HG03571 (cell line): ENCODE measurements at regions not wholly inside any gene's neighbourhood (a gene's known extent, or its start where the extent isn't known, plus 50 kb on each side); places are given as distances from the start of the nearest gene placed in this dataset.
A peak's percentile ranks its signal among the peaks of the same experiment; 100 is the strongest.
"Not testable (repeated sequence)": the region's sequence is repeated elsewhere in the genome, so short reads cannot be mapped to it uniquely, and the experiment has no call there.

Source experiments
- ATAC-seq: cut with Tn5 transposase; IDR thresholded peaks from one replicate; pipeline ENCODE4 v1.9.1; 2021; ENCODE audit not compliant: unreplicated experiment

DNA sequence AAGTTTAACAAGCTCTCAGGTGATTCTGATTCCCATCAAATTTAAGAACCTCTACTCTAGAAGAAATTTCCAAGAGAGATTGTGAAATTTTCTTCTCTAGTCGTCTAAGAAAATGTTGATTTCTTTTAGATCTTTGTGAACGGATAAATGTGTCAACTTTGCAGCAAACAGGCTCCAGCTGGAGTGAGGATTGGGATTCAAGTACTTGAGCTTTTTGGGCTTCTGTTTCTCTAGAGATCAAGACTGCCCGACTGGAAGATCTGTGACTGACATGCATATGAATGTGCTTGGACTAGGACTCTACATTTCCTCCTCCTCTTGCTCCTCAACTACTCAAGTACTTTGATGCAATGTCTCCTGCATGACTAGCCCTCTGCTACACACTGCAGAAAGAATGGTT is 388.3 kb downstream of the TMEM38B start:
- no peak for ATAC-seq

DNA sequence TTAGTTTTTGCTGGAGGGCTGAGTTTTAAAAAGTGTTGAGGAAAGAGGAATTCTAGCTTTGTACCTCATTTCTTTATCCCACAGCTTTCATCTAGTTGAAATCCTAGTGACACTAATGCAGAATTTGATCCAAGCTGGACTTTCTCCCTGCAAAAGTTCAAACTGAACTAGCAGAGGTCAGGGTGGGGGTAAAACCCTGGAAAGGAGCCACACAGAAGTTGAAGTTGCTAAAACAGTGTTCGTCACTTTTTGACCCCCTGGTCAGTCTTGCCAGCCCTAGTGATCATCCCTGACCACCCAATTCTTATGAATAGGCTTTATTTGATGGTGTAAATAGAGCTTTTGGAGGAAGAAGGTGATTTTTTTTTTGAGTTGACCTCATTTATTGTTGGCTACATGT is 390.4 kb downstream of the TMEM38B start:
- no peak for ATAC-seq

GRCh38 chr9:106085479-106085878 is 391.1 kb downstream of the TMEM38B start:
- ATAC-seq, result no peak

GRCh38 chr9:106092083-106092482 is 397.7 kb downstream of the TMEM38B start:
- no peak for ATAC-seq

GRCh38 chr9:106102821-106103220 is 408.5 kb downstream of the TMEM38B start:
- ATAC-seq, result no peak

GRCh38 chr9:106104887-106105286 is 410.5 kb downstream of the TMEM38B start:
- ATAC-seq, result peak; percentile 61

GRCh38 chr9:106106396-106106795 is 412.1 kb downstream of the TMEM38B start:
- no peak for ATAC-seq

GRCh38 chr9:106107716-106108115 is 413.4 kb downstream of the TMEM38B start:
- no peak for ATAC-seq

DNA sequence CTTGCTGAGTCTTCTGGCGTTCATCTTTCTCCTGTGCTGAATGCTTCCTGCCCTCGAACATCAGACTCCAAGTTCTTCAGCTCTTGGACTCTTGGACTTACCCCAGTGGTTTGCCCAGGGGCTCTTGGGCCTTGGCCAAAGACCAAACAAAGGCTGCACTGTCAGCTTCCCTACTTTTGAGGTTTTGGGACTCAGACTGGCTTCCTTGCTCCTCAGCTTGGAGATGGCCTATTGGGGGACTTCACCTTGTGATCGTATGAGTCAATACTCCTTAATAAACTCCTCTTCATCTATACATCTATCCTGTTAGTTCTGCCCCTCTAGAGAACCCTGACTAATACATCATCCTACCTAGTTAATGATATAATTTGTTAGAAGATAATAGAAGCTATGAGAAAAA is 415.4 kb downstream of the TMEM38B start:
- not testable (repeated sequence) for ATAC-seq

- ATAC-seq, result no peak
Measured at GRCh38 chr9:106110483-106110882, 416.1 kb downstream of the TMEM38B start.

GRCh38 chr9:106111039-106111730 is 416.8 kb downstream of the TMEM38B start:
- ATAC-seq, result no peak

GRCh38 chr9:106112935-106113334 is 418.6 kb downstream of the TMEM38B start:
- ATAC-seq, result no peak

- no peak for ATAC-seq
Measured at GRCh38 chr9:106119176-106119575, 424.8 kb downstream of the TMEM38B start.

DNA sequence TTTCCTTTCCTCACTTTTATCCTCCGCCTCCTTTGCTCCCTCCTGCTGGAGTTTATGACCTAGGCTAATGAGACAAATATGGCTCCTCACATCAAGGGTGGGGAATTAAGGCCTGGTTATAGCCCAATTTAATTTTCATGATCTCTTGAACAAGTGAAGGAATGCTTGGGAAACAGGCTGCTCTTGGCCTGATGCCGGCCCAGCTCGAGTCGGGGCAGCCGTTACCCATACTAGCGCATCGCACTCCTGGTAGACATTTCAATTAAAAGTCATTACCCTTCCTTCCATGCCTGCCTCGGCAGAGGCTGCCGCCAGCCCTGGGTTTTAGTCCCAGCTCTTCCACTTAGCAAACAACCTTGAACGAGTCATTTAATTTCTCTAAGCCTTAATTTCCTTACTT is 425.7 kb downstream of the TMEM38B start:
- no peak for ATAC-seq

- no peak for ATAC-seq
Measured at GRCh38 chr9:106127776-106128175, 433.4 kb downstream of the TMEM38B start.

GRCh38 chr9:106130374-106130773 is 436.0 kb downstream of the TMEM38B start:
- ATAC-seq, result no peak

DNA sequence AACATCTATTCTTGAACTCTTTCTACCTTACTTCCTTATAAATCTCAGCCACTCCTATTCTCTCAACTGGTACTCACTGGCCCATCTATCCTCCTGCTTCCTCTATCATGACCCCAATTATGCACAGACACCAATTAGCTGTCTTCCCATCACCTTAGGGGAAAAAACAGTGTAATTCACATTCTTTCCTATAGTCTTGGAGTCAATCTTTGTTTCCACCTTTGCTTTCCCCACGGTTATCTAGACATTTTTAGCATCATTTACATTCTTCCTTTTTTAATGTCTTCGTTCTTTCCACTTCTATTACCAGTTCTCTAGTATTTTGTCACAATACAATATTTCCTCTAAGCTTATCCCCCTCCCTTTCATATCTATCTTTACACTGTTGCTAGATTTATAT is 449.4 kb downstream of the TMEM38B start:
- no peak for ATAC-seq

DNA sequence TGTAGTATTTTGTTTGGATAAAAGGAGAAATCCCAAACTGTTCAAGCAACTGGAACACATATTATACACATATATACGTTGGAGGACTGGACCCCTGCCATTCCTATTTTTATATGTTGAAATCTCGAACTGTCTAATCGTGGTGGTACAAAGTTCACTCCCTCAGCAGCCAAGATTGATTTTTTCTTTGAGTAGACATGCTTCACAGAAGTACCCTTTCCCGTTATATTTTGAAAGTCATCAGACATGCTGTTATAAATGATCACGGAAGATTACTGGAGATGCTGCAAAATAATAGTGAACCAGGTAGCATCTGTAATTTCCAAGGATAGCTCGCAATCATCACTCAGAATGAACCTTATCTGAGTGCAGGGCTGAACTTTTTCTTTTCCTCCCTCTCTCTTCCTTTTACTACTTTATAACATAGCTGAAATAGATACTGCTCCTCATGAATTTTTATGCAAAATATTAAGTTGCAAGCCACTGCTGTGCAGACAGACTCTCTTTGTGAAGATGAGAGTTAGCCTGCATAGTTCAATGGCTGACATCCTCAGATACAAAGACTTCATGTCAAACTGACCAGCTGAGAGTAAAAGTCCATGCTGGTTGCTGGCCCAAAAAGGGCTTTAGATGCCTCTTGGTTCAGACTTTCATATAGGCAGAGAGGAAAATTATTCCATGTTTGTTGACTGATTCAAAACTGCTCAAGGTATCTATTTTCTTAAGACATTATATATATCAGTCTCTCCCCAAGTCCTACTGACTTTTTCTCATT is 451.9 kb downstream of the TMEM38B start:
- ATAC-seq, result no peak

- no peak for ATAC-seq
Measured at GRCh38 chr9:106146886-106147285, 452.5 kb downstream of the TMEM38B start.

DNA sequence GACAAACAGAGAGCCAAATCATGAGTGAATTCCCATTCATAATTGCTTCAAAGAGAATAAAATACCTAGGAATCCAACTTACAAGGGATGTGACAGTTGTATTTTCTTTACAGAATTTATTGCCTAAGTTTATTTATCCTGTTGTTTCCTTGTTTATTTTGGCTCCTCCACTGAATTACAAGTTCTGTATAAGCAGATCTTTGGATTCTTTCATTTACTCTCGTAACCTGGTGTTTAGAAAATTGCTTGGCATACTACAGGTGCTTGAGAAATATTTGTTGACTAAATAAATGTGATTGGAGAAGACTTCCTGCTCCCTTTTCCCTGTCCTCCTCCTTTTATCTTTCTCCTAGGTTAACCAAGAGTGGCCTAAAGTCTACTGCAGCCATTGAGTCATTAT is 455.6 kb downstream of the TMEM38B start:
- ATAC-seq, result no peak

GRCh38 chr9:106156465-106156864 is 462.1 kb downstream of the TMEM38B start:
- no peak for ATAC-seq

- ATAC-seq, result no peak
Measured at GRCh38 chr9:106172265-106172664, 477.9 kb downstream of the TMEM38B start.

GRCh38 chr9:106174346-106174745 is 480.0 kb downstream of the TMEM38B start:
- no peak for ATAC-seq
